Left forelimb (tissue), 1 donor: ENCODE measurements at regions not wholly inside any gene's neighbourhood (a gene's known extent, or its start where the extent isn't known, plus 50 kb on each side); places are given as distances from the start of the nearest gene placed in this dataset.
"Not testable (repeated sequence)": the region's sequence is repeated elsewhere in the genome, so short reads cannot be mapped to it uniquely, and the experiment has no call there.

ENCODE experiments used
- DNase-seq: peaks from one replicate; pipeline ENCODE4 v3.0.0-alpha.2; 2018; ENCODE audit warnings: low spot score

GRCh38 chr13:74289861-74290773, 155.9 kb upstream of the KLF12 start:
- no peak for DNase-seq

DNA sequence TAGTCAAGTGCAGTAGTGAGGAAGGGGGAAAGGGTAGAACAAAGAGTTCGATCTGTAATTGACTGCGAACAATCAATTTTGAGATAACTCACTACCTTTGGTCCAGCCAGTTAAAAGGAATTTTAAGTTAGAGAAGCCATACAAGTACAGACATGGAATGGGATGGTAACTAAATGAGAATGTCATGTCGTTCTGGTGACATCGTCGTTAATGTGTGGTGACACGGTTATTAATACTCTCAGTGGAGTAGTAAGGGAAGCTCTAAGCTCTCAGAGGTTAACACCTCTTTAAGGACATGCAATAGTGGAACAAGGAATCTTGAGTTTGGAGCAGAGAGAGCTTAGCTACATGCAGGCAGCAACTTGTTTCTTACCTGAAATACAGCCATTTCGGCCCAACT, 154.9 kb upstream of the KLF12 start:
- DNase-seq = no peak

- peak; percentile 73 for DNase-seq
Measured at GRCh38 chr13:74288361-74288911, 154.2 kb upstream of the KLF12 start.

GRCh38 chr13:74287724-74288169, 153.5 kb upstream of the KLF12 start:
- peak; percentile 84 for DNase-seq

DNA sequence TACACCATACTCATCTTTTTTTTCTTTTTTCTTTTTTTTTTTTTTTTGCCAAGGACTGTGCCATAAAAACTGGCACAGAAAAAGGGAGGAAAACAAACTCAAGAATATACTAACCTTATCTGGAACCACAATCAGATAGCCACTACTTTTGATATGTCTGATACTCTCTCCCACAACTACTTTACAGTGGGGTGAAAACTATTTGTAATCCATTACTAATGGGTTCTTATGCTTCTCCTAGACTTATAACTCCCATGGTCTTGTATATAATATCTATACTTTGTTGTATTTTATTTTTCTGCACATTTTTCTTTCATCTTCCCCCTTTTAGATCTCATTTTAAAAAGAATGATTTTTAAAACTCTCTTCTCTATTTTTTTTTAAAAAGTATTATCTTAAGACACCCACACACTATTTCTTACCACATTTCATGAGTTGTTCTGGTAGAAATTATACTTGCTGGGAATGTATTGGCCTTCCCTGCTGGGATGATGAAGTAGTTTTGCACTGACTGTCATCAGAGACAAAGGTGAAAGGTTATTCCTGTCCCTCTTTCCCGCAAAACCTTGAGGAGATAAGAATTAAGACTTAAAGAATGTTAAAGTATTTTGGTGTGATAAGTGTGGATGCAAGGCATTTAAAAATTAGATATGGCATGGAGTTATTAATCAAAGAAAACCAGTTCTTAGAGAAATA, 146.7 kb upstream of the KLF12 start:
- DNase-seq = no peak

GRCh38 chr13:74280093-74280794, 146.0 kb upstream of the KLF12 start:
- no peak for DNase-seq

DNA sequence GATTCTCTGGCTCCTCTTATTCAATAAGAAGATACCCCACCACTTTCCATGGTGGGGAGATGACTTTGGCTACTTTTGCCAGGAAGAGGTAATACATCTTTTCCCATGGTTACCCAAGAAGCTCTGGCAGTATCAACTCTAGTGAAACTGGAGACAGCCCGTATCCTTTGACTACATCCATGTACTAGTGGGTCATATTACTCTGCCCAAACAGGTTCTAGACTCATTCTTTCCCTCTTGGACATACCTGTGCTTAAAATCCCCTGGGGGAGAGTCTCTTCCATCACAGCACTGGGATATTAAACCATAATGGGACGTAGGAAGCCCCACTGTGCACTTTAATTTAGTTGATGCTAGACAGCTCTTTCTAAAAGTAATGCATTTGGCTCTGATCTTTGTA, 144.7 kb upstream of the KLF12 start:
- DNase-seq = no peak

DNA sequence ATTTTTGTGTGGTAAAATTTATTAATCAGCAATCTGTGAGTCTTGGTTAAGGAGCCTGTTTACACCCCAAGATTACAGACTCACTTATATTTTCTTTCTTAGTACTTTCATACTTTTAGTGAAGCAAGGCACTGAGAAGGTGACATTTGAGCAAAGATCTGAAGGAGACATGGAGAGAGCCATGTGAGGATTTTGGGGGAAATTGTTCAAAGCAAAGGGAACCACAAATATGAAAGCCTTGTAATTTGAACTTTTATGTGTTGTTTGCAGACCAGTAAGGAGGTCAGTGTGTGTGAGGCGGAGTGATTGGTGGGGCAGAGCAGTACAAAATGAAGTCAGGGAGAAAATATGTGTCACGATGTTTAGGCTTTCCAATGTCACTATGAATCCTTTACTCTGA, 140.7 kb upstream of the KLF12 start:
- DNase-seq = no peak

DNA sequence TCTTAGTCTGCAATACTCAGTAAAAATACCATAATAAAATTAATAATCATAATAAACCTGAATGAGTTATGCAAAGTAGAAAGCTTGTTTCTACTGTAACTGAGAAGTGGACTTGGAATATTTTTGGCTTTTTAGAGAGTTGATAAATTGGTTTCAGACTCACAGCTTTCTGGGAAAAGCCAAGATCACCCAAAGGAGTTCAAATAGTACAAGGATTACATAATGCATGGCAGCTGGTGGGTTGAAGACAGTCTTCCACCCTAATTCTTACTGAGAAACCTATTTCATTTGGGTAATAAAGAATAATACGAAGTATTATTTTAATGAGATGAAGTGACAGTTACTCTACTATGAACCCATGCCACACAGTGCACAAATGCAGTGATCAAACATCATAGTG, 139.4 kb upstream of the KLF12 start:
- no peak for DNase-seq

GRCh38 chr13:74272826-74273225, 138.6 kb upstream of the KLF12 start:
- DNase-seq = no peak

DNA sequence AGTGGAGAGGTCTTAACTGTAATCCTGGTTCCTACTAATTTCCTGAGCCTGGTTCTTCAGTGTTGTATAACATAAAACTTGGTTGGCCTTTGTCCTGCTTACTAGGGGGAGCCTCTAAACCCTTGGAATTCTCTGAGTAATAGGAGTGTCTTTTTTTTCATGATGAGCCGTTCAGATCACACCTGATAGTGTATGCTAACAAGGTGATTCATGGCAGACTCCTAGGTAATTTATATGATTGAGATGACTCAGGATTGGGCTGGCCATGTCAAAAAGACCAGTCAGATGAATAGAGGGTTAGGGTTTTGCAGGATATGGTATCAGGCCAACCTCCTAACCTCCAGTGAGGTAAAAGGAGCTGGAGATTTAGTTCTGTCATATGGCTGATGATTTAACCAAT, 135.8 kb upstream of the KLF12 start:
- no peak for DNase-seq

GRCh38 chr13:74266861-74267260, 132.7 kb upstream of the KLF12 start:
- no peak for DNase-seq

GRCh38 chr13:74266309-74266708, 132.1 kb upstream of the KLF12 start:
- no peak for DNase-seq

DNA sequence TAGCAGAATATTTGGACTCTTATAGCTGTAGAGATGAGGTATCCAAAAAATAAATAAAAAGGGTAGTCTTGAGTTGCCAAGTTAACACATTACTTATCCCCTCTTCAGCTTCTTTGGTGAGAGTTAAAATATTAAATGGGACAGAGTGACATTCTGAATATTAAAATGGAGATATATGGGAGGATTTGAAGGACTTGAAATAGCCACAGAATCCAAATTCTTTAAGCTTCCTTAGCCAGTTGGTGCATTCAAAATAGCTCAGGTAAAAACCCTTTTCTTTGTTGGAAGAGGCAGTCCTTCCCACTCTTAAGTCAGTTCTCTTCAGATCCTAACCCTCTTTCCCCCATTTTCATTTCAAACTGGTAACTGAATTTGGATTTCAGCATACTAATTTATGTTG, 130.1 kb upstream of the KLF12 start:
- DNase-seq = no peak

DNA sequence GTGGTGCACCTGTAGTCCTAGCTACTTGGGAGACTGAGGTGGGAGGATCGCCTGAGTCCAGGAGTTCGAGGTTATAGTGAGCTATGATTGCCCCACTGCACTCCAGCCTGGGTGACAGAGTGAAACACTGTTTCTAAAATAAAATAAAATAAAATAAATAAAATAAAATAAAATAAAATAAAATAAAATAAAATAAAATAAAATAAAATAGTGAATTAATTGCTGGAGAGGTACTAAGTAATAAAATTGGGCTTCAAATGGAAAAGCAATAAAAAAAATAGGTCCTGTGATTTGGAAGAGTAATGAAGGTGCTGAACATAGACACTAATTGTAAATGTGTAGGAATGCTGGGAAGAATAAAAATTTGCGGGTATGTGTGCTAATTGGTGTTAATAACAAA, 126.2 kb upstream of the KLF12 start:
- DNase-seq = not testable (repeated sequence)

DNA sequence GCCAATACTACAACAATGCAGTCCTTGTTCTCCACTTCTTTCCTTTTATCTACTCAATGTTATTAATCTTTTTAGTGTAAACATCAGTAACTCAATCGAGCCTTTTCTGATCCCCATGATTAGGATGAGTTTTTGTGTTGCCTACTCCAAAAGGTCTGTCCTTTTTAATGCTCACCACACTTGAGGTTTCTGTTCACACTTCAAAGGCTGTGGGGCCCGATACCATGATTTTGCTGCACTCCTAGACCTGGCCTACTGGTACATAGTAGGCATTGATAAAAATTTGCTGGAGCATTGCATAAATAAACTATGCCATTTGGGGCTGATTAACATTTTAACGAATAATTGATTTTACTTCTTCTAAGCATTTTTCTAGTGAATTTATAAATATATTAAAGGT, 125.4 kb upstream of the KLF12 start:
- no peak for DNase-seq

DNA sequence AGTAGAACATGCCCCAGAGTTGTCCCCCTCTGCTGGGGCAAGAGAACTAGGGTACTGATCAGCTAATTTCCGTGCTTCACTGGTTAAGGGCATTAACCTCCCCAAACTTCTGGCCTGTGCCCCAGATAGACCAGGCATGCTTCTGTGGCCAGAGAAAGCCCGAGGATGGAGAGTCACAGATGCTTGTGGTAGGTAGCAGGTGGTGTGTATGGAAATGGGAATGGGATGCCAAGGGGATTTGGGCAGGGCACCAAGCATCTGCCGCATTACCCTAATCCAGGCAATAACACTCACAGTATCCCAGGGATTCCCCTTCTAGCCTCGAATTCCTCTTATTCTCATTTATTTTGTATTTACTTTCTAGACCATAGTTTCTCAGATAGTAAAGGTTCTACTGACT, 124.8 kb upstream of the KLF12 start:
- DNase-seq = no peak

DNA sequence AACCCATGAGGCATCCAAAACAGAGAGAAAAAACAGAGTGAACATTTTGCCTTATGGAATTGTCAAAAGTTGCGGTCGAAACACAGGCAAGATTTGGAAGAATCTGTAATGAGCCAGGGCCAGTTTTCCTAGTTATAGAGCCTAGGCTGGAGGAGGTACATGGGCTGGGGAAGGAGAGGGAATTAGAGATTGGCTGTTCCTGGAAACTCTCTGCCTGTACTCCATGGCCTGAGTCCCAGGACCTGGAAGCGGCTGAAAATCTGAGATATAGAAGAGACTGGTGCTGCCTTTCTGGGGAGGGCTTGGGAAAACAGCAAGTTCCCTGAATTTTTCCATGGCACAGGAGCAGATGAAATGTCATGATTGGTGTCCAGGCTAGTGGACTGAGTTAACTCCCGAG, 122.8 kb upstream of the KLF12 start:
- DNase-seq = no peak

DNA sequence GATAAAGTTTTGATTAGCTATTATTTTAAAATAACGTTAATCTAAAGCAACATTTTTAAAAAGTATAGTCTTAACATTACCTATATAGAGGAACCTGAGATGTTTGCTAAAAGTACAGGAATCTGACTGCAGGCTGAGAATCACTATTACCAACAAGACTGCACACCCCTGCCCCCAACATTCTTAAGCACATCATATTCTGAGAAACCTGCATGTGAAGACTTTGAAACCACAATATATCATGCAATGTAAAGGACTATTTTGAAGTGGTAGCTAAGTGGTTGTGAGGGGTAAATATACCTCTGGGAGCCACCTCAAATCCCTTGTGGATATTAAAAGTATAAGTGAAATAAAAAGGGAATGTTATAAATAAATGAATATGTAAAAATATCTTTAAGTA, 119.0 kb upstream of the KLF12 start:
- no peak for DNase-seq

GRCh38 chr13:74251778-74252519, 117.7 kb upstream of the KLF12 start:
- DNase-seq = no peak

GRCh38 chr13:74250738-74251190, 116.6 kb upstream of the KLF12 start:
- DNase-seq = no peak

GRCh38 chr13:74248477-74248876, 114.3 kb upstream of the KLF12 start:
- no peak for DNase-seq
